H1 (cell line): ENCODE measurements at regions not wholly inside any gene's neighbourhood (a gene's known extent, or its start where the extent isn't known, plus 50 kb on each side); places are given as distances from the start of the nearest gene placed in this dataset.

ENCODE experiments used
- CTCF ChIA-PET: fragments of 300-600 bp; sonication (Branson Sonifier 250); formaldehyde crosslinking; loops from one replicate; lab custom pipeline; 2021; ENCODE audit not compliant: partially characterized antibody; lab: Charles Lee
- POLR2A ChIA-PET: fragments of 300-600 bp; sonication (Branson Sonifier 250); formaldehyde crosslinking; loops from one replicate; lab custom pipeline; 2021; ENCODE audit warnings: inconsistent platforms; ENCODE audit not compliant: partially characterized antibody; lab: Charles Lee
- DNase-seq, 2 experiments: peaks; one replicate each; pipeline versions ENCODE4 v3.0.0 to v3.0.0-alpha.2; 2010 to 2022; ENCODE audit warnings: low spot score in 2 of 2, low read depth in 1 of 2, mixed read lengths in 1 of 2
- FAIRE-seq: peaks from 2 replicates; lab custom pipeline; 2011; peaks lifted over from hg19 to GRCh38; lab: Jason Lieb, UNC
- H2AFZ ChIP-seq: 2 replicates; pipeline ENCODE4 v1.8.1; 2012; ENCODE audit warnings: low read length, inconsistent platforms
- H2AK5ac ChIP-seq: 2 replicates; pipeline ENCODE4 v1.6.1; 2013; ENCODE audit warnings: low read depth, low read length
- H2BK120ac ChIP-seq: replicated peaks from 2 replicates; pipeline ENCODE3; 2013; ENCODE audit warnings: low read depth, low read length, inconsistent platforms
- H2BK12ac ChIP-seq: 2 replicates; pipeline ENCODE4 v1.6.1; 2013; ENCODE audit warnings: low read depth, low read length
- H2BK15ac ChIP-seq: 2 replicates; pipeline ENCODE4 v1.6.1; 2013; ENCODE audit warnings: low read length
- H2BK20ac ChIP-seq: 2 replicates; pipeline ENCODE4 v1.6.1; 2013; ENCODE audit warnings: low read length
- H2BK5ac ChIP-seq: 2 replicates; pipeline ENCODE4 v1.6.1; 2013; ENCODE audit warnings: low read depth, low read length
- H3K14ac ChIP-seq: 2 replicates; pipeline ENCODE4 v1.6.1; 2013; ENCODE audit warnings: inconsistent platforms; ENCODE audit not compliant: insufficient read length
- H3K18ac ChIP-seq: 2 replicates; pipeline ENCODE4 v1.6.1; 2013; ENCODE audit warnings: low read length; ENCODE audit errors: extremely low read depth
- H3K23ac ChIP-seq: 2 replicates; pipeline ENCODE4 v1.6.1; 2013; ENCODE audit warnings: inconsistent platforms; ENCODE audit not compliant: insufficient read length
- H3K23me2 ChIP-seq: 2 replicates; pipeline ENCODE4 v1.6.1; 2013; ENCODE audit warnings: low read depth, low read length
- H3K27ac ChIP-seq: 2 replicates; pipeline ENCODE4 v1.6.1; 2011; ENCODE audit warnings: low read depth, low read length, inconsistent platforms
- H3K27me3 ChIP-seq, 4 experiments: replicated peaks in 1 of 4; 1 replicate in 1 of 4; 2 replicates in 3 of 4; pipeline versions ENCODE4 v1.6.1 to v1.8.1; 2011 to 2013; ENCODE audit warnings: low read length in 3 of 4, mild to moderate bottlenecking in 3 of 4, inconsistent platforms in 2 of 4, mixed read lengths in 2 of 4, moderate library complexity in 1 of 4; ENCODE audit not compliant: control insufficient read depth in 3 of 4, insufficient read depth in 3 of 4; ENCODE audit errors: extremely low read depth in 1 of 4
- H3K36me3 ChIP-seq, 4 experiments: 2 replicates each; pipeline versions ENCODE4 v1.6.1 to v1.8.1; 2011 to 2013; ENCODE audit warnings: mild to moderate bottlenecking in 4 of 4, low read length in 3 of 4, moderate library complexity in 2 of 4, control low read depth in 1 of 4, inconsistent platforms in 1 of 4; ENCODE audit not compliant: insufficient read depth in 4 of 4, control insufficient read depth in 2 of 4
- H3K4ac ChIP-seq: replicated peaks from 2 replicates; pipeline ENCODE3; 2013; ENCODE audit warnings: low read length, low read depth, mixed read lengths, inconsistent platforms; ENCODE audit not compliant: insufficient read length
- H3K4me1 ChIP-seq, 4 experiments: replicated peaks in 1 of 4; 1 replicate in 1 of 4; 2 replicates in 3 of 4; pipeline versions ENCODE4 v1.6.1 to v1.8.1; 2011 to 2013; ENCODE audit warnings: low read length in 3 of 4, inconsistent platforms in 2 of 4, mixed read lengths in 1 of 4; ENCODE audit not compliant: insufficient read depth in 4 of 4, control insufficient read depth in 3 of 4
- H3K4me2 ChIP-seq, 2 experiments: 2 replicates each; pipeline versions ENCODE4 v1.6.1 to v1.8.1; 2011 to 2013; ENCODE audit warnings: low read depth in 2 of 2, low read length in 2 of 2, control low read depth in 1 of 2, inconsistent platforms in 1 of 2, mild to moderate bottlenecking in 1 of 2; ENCODE audit not compliant: insufficient read depth in 1 of 2
- H3K4me3 ChIP-seq, 4 experiments: fragments of 200-600, 300-600 bp in 1 of 4; sonication (generic), shearing (Covaris generic), sonication (Bioruptor Twin) in 1 of 4; 2 replicates each; pipeline versions ENCODE4 v1.5.1 to v1.8.1; 2011 to 2016; ENCODE audit warnings: low read length in 4 of 4, low read depth in 3 of 4, control low read depth in 2 of 4, inconsistent platforms in 2 of 4, mild to moderate bottlenecking in 2 of 4, mixed read lengths in 1 of 4, moderate library complexity in 1 of 4; ENCODE audit not compliant: insufficient read depth in 2 of 4; ENCODE audit errors: extremely low read depth in 1 of 4
- H3K56ac ChIP-seq: replicated peaks from 2 replicates; pipeline ENCODE3; 2013; ENCODE audit warnings: low read depth, mild to moderate bottlenecking, mixed read lengths, low read length, inconsistent platforms; ENCODE audit not compliant: insufficient read length
- H3K79me1 ChIP-seq: 2 replicates; pipeline ENCODE4 v1.6.1; 2013; ENCODE audit warnings: low read depth, low read length, control low read depth
- H3K79me2 ChIP-seq, 2 experiments: 2 replicates each; pipeline versions ENCODE4 v1.6.1 to v1.8.1; 2012 to 2013; ENCODE audit warnings: low read length in 2 of 2, mild to moderate bottlenecking in 2 of 2, inconsistent platforms in 1 of 2; ENCODE audit not compliant: insufficient read depth in 2 of 2, control insufficient read depth in 1 of 2
- H3K9ac ChIP-seq, 4 experiments: replicated peaks in 1 of 4; 1 replicate in 1 of 4; 2 replicates in 3 of 4; pipeline versions ENCODE4 v1.6.1 to v1.8.1; 2011 to 2013; ENCODE audit warnings: low read depth in 3 of 4, low read length in 3 of 4, control low read depth in 2 of 4, mild to moderate bottlenecking in 2 of 4, moderate library complexity in 2 of 4, inconsistent platforms in 1 of 4; ENCODE audit errors: extremely low read depth in 1 of 4
- H3K9me3 ChIP-seq, 2 experiments: 2 replicates each; pipeline versions ENCODE4 v1.6.1 to v1.8.1; 2012 to 2013; ENCODE audit warnings: mild to moderate bottlenecking in 2 of 2, moderate library complexity in 2 of 2, control low read depth in 1 of 2, inconsistent platforms in 1 of 2, low read depth in 1 of 2, low read length in 1 of 2, mixed read lengths in 1 of 2; ENCODE audit not compliant: insufficient read depth in 2 of 2
- H4K20me1 ChIP-seq, 2 experiments: replicated peaks in 1 of 2; 2 replicates each; pipeline versions ENCODE3 to v1.8.1; 2011 to 2013; ENCODE audit warnings: inconsistent platforms in 2 of 2, low read length in 2 of 2, mild to moderate bottlenecking in 1 of 2; ENCODE audit not compliant: insufficient read depth in 2 of 2, control insufficient read depth in 1 of 2
- H4K5ac ChIP-seq: 2 replicates; pipeline ENCODE4 v1.6.1; 2013; ENCODE audit warnings: low read length, low read depth, mixed read lengths, inconsistent platforms; ENCODE audit not compliant: insufficient read length
- H4K8ac ChIP-seq: 2 replicates; pipeline ENCODE4 v1.8.0; 2013; ENCODE audit warnings: mild to moderate bottlenecking, moderate library complexity, low read length, inconsistent platforms; ENCODE audit not compliant: insufficient read depth; ENCODE audit errors: extremely low read depth
- H4K91ac ChIP-seq: replicated peaks from 2 replicates; pipeline ENCODE3; 2013; ENCODE audit warnings: low read length, mixed read lengths, inconsistent platforms; ENCODE audit not compliant: insufficient read length
- BCL11A ChIP-seq, 2 experiments: IDR thresholded peaks; one replicate each; pipeline ENCODE4 v1.6.1; 2011; ENCODE audit warnings: low read depth in 2 of 2, low read length in 2 of 2, mild to moderate bottlenecking in 2 of 2
- FOSL1 ChIP-seq: IDR thresholded peaks from 2 replicates; pipeline ENCODE4 v1.6.1; 2011; ENCODE audit warnings: mild to moderate bottlenecking, low read depth, low read length, moderate library complexity; ENCODE audit not compliant: insufficient read depth
- HDAC2 ChIP-seq, 2 experiments: fragments of 300-600 bp in 1 of 2; sonication (generic) in 1 of 2; IDR thresholded peaks; 2 replicates each; pipeline ENCODE4 v1.6.1; 2011 to 2012; ENCODE audit warnings: low read depth in 2 of 2, low read length in 2 of 2, mild to moderate bottlenecking in 2 of 2, moderate library complexity in 2 of 2, borderline replicate concordance in 1 of 2, inconsistent platforms in 1 of 2
- SP2 ChIP-seq: IDR thresholded peaks from 2 replicates; pipeline ENCODE4 v1.6.1; 2012; ENCODE audit warnings: mild to moderate bottlenecking, low read length, inconsistent platforms
- TAF7 ChIP-seq: optimal IDR thresholded peaks from 2 replicates; pipeline ENCODE3; 2011; ENCODE audit warnings: low read depth, mild to moderate bottlenecking, inconsistent platforms, low read length, moderate library complexity, borderline replicate concordance
- YY1 ChIP-seq: IDR thresholded peaks from 2 replicates; pipeline ENCODE4 v1.6.1; 2011; ENCODE audit warnings: low read depth, mild to moderate bottlenecking, low read length
- WGBS, 2 experiments: shearing (Covaris generic) in 1 of 2; methylation state at CpG; one replicate each; pipeline versions ENCODE4 v1.1.6 to v1.1.7; 2013 to 2015; ENCODE audit warnings: low lambda C conversion rate in 2 of 2, mixed read lengths in 2 of 2, inconsistent platforms in 1 of 2, low coverage in 1 of 2, missing lambda C conversion rate in 1 of 2; ENCODE audit not compliant: insufficient replicate concordance in 2 of 2, insufficient coverage in 1 of 2, insufficient read length in 1 of 2; ENCODE audit errors: extremely low coverage in 1 of 2, missing lambda C conversion rate in 1 of 2; 5-methylcytosine and 5-hydroxymethylcytosine counted together

DNA sequence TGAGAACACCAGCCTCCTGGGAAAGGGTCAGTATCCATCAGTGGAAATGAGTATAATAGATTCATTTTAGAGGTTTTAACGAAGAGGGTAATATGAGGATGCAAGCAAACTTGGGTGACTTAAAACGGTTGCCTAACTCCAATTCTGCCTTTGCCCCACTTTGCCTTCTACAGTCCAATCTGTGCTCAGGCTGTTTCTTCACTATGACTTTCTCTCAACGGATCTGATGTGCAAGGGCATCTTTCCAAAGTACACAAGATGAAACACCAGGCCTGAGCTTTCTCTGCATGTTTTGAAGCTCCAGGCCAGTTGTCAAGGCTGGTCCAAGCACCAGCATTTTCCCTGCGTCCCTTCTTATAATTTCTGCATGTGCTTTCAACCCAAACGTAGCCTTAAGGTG, 68.0 kb upstream of the TMEM164 start:
- H2BK5ac ChIP-seq, result no peak overlapping the region
- POLR2A ChIA-PET, result no interaction called here
- H3K4me3 ChIP-seq, result no peak overlapping the region
- no peak overlapping the region for H3K23ac ChIP-seq
- no peak overlapping the region for H2BK15ac ChIP-seq
- no peak overlapping the region for H3K18ac ChIP-seq
- TF ChIP-seq FOSL1, result no peak
- no peak for TF ChIP-seq TAF7
- no peak for TF ChIP-seq HDAC2 (IDR thresholded peaks at IDR 0.05; ENCODE audit: borderline replicate concordance in 1 of 2, low read depth in 2 of 2, low read length in 2 of 2)
- TF ChIP-seq YY1, result no peak
- no peak for TF ChIP-seq BCL11A (IDR thresholded peaks at IDR 0.05; ENCODE audit: low read depth in 2 of 2, low read length in 2 of 2)
- TF ChIP-seq SP2, result no peak
- no peak overlapping the region for H3K56ac ChIP-seq
- no peak overlapping the region for H2BK120ac ChIP-seq
- no peak overlapping the region for H4K5ac ChIP-seq
- H3K4me1 ChIP-seq, result no peaks in the 10 kb centered on the region
- no peak overlapping the region for H2BK20ac ChIP-seq
- H3K79me1 ChIP-seq, result no peaks in the 10 kb centered on the region
- H3K27me3 ChIP-seq, result no peaks in the 10 kb centered on the region
- H3K79me2 ChIP-seq, result no peaks in the 10 kb centered on the region
- 75% methylated on average over 4 of the region's 5 CpGs; no CpG with 5 or more reads in 1 of the 2 experiments for WGBS, 2 experiments
- no peak overlapping the region for H3K14ac ChIP-seq
- CTCF ChIA-PET, result no interaction called here
- no peak overlapping the region for H4K8ac ChIP-seq
- H2AK5ac ChIP-seq, result no peak overlapping the region
- H4K91ac ChIP-seq, result no peak overlapping the region
- no peak overlapping the region for H2BK12ac ChIP-seq
- no peak for DNase-seq
- FAIRE-seq, result no peak
- no peaks in the 10 kb centered on the region for H3K36me3 ChIP-seq
- no peaks in the 10 kb centered on the region for H4K20me1 ChIP-seq
- no peak overlapping the region for H3K4me2 ChIP-seq
- no peak overlapping the region for H3K4ac ChIP-seq
- no peaks in the 10 kb centered on the region for H3K9me3 ChIP-seq
- H3K27ac ChIP-seq, result no peak overlapping the region
- H3K9ac ChIP-seq, result no peak overlapping the region
- H2AFZ ChIP-seq, result no peak overlapping the region
- H3K23me2 ChIP-seq, result no peaks in the 10 kb centered on the region
